HG03135 (cell line): ENCODE measurements at regions not wholly inside any gene's neighbourhood (a gene's known extent, or its start where the extent isn't known, plus 50 kb on each side); places are given as distances from the start of the nearest gene placed in this dataset.

Experiments used
- ATAC-seq: cut with Tn5 transposase; IDR thresholded peaks from one replicate; pipeline ENCODE4 v1.9.1; 2021; ENCODE audit warnings: mild to moderate bottlenecking, moderate library complexity; ENCODE audit not compliant: unreplicated experiment

- no peak for ATAC-seq
Observed at GRCh38 chr15:61684749-61685467, 375.3 kb downstream of the VPS13C start.

DNA sequence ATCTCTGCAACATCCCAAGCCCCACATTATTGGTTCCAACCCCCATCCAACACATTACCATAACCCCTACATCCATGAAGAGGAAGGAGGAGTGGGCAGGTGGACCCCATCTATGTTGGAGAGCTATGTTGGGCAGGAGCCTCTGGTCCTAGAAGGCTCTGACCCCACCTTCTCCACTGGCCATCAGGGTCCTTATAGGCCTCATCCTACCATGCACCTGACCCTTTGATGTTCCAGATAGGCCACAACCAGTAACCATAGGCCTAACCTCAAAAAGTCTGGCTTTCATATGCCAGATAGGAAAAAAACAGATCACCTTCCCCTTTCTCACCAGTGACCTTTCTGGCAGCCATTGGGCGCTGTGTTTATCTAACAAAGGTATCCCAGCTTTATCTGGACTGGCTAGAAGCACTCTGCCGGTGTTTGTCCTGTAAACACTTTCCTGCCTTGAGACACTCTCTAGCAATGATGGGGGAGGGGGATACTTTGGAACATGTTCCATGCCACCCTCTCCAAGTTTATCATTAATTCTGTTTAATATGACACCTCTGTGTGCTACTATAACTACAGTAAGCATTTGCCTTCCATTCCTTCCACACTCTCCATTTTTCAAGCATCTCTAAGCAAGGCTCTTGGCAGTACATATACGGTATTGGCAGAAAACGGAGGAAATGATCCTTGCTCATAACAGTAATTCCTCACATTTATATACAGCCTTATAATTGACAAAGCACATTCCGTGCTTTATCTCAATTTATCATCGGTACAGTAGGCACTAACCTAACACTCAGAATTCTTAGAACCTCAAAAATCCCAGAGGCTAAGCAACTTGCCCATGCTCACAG is 377.1 kb downstream of the VPS13C start:
- ATAC-seq: no peak

- ATAC-seq: no peak
Observed at GRCh38 chr15:61681676-61682075, 378.6 kb downstream of the VPS13C start.

- ATAC-seq: no peak
Observed at GRCh38 chr15:61681038-61681418, 379.2 kb downstream of the VPS13C start.

DNA sequence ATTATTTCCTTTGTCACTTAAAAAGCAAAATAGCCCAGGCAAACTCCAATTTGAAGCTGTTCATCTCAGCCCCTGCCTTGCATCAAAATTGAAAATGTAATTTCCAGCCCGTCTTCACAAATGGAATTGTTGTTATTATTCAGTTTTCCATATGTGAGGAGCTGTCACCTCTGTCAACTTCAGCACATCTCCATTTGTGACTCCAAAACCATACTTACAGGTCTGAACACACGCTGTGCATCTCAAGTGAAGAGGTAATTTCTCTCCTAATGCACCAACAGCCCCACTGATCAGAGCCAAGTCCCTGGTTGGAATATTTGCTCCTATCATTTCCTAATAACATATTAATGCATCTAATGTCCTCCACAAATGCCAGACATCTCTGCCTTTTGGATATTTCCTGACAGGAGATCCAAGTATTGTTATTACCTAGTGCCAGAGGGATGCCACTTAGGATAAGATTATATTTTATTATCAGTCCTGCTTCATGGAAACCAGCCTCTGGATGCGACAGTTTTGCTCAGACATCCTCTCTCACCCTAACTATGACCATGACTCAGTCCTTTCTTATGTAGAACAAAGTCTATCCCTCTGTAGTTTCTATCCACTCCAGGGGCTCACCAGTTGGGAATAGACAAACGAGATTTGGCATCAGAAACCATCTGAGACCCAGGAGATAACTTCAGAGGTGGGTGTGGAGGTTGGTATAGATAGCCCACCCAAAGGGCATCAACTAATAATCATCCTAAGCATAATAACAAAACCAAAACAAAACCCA is 379.8 kb downstream of the VPS13C start:
- no peak for ATAC-seq

DNA sequence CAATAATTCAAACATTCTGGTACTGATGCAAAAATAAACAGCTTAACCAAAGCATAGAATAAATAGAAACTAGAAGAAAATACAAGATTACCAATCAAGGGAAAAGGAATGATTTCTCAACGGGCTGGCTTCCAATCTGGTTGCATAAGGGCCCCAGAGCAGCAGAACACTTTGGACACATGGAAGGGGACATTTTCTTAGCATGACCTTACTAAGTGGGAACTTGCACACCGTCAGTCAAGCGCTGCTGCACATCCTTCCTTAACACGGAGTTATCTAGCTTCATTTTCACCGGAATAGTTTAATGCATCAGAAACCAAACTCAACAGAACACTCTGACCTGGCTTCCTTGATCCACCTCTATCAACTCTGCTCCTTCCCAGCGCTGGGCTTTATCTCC is 388.5 kb downstream of the VPS13C start:
- no peak for ATAC-seq

DNA sequence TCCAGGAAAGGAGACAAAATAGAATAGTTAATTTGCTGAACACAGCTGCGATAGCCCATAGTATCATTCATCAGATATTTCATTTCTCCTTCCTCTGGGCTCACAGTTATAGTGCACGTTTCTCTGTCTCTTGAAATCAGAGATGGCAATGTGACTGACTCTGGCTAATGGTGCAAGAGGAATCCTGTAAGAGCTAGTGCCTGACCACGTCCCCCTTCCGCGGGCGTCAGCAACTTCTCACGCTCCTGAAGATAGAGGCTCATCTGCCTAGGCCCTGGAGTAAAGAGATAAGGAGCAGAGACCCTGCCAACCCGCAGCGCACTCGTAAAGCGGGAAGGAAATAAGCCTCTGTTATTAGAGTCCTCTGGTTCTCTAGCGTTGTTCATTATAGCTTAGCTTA is 391.8 kb downstream of the VPS13C start:
- no peak for ATAC-seq

DNA sequence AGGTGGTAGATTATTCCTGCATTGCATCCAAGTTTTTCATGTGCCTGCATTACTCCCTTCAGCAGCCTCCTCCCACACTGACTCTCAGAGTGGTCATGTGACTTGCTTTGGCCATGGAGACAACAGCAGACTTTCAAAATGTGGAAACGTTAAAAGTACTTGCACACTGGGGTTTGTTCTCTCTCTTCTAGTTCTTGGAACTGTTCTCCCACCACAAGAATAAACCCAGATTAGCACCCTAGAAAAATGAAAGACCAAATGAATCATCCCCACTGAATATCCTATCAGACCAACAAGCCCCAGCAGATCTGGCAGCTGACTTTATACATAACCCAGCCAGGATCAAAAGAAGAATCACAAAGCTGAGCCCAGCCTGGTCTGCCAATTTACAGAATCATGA is 398.5 kb downstream of the VPS13C start:
- ATAC-seq: no peak

DNA sequence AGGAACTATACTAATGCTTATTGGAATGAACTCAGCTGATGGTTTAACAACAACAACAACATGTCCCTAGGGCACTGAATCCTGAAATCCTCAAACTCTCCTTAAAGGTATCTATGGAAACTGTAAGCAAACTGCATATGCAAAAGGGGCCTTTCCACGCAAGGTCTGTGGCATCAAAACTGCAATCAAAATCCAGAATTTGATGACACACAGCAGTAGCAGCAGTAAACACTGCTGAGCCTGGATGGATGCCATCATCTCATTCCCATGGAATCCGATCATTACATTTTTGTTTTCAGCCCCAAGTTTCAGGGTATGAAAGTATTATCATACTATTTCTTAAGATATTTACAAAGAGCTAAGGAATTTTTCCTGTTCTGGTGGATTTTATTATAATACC is 399.7 kb downstream of the VPS13C start:
- no peak for ATAC-seq

DNA sequence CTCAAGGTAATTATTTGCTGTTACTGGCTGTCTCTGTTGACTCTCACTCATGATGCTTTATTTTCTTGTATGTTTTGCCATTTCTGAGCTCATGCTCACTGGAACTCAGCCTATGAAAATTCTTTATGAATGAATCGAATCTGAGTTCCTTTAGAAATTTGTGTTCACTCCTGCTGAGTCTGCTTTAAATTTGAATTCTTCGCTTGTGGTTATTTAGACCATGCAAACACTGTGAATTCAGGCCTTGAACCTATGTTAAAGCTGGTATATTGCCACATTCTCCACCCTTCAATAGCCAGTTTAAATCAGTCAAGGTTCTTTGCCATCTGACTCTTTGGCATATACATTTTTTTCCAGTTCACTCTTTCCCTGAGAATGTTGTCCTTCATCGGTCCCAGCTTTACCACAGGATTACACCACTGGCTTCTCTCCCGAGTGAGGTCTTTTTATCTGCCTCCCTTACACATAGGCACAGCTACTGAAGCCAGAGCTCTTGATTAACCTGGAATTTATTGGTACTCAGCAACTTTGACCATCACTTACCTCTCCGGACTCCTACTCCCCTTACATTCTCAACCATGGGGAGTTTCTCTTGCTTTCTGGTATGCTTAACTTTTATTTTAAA is 400.6 kb downstream of the VPS13C start:
- no peak for ATAC-seq

DNA sequence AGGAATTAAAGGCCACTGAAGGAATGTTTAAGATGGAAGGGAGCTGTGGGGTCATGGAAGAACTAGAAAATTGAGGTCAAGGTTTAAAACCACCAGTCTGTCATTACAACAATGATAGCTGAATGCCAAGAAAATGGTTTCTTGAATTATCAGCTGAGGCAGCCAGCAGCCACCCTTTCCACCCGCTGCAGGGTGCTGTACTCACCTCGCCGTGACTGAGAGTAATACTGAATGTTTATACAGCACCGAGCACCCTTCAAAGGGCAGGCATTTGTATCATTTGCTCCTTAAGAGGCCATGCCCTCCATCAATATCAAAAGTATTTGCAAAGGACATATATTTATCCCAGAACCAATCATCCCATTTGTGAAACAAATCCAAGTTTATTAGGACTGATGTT is 402.8 kb downstream of the VPS13C start:
- no peak for ATAC-seq

GRCh38 chr15:61656391-61656790 is 403.9 kb downstream of the VPS13C start:
- no peak for ATAC-seq

DNA sequence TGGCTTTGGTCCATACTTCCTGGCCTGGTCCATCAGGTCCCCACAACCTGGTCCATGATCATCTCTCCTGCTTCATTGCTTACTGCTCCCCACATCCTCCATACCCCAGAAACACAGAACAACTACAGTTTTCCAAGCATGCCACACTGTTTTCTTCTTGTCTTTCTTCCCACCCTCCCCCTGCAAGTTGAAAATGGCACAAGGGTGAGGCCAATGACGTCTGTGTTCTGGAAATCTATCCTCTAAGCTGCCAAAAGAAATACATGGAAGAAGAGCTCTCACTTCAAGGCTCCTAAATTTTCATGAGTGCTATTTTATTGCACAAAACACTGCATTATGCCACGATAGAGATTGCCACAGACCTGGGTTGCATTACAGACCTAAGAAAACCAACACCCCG is 404.4 kb downstream of the VPS13C start:
- ATAC-seq: no peak

DNA sequence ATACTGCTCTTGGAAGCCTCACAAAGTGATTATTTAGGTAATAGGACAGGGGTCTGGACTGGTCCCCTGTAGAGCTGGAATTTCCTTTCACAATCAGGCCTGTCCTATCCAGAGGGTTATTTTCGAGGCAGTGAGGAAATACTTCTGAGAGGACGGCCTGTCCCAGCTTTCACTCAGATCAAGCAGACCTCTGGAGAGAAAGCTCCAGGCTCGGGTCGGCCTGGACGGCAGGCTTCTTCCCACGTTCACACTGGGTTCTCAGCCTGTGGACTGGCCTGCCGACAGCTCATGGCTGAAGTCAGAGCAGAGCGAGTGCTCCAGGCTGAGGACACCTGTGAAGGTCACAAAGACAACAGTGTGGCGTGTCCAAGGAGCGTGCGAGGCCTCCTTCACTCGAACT is 405.3 kb downstream of the VPS13C start:
- no peak for ATAC-seq

- no peak for ATAC-seq
Observed at GRCh38 chr15:61654002-61654740, 406.1 kb downstream of the VPS13C start.

DNA sequence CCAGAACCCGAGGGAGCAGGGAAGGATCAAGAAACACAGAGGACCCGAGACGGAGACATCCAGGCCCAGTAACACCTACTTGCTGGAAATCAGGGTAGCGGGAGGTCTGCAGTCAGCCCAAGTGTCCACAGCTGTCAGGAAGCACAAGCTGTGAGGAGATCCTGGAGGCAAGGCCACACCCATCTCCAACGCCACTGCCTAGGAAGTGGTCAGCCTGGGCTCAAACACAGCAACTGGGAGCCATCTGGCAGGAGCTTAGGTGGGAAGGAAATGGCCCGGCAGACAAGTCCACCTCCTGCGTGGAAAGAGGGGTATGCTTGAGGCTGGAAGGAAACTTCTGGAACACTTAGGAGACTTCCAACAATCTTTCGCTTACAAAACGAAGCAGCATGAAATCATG is 407.1 kb downstream of the VPS13C start:
- no peak for ATAC-seq

- ATAC-seq: no peak
Observed at GRCh38 chr15:61651267-61651666, 409.0 kb downstream of the VPS13C start.

- ATAC-seq: no peak
Observed at GRCh38 chr15:61649046-61649445, 411.2 kb downstream of the VPS13C start.

DNA sequence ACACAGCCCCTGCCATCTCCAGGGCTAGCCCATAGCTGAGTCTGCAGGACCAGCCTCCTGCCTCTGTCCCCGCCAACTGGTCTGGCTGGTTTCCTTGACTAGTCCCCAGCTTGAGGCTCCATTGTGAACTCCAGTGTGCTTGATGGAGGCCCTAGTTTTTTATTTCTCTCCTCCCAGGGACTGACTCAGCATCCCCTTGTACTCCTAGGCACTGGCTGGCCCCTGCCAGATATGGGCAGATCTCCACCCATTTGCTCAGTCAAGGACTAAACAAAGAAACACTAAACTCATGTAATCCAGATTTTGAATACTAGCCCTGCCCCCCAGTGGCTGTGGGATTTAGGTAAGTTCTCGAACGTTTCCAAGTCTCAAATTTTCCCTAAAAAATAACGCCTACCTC is 415.4 kb upstream of the RORA start:
- no peak for ATAC-seq

DNA sequence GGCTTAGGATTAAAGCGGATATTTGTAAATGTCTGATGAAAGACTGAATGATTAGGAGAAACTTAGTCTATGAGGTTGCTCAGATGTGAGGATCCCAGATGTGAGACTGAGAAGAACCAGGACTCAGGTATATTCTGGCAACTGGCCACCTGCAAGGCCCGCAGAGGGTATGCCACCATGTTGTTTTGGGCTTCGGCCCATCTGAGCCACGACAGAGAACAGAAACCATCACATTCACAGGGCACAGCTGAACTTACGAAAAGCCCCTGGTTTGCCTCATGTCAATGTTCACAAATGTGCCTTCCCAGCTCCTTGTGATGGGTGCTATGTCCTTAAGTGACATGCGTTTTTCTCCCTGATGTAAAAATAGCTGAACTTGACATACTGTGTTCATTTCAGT is 412.5 kb upstream of the RORA start:
- ATAC-seq: no peak

DNA sequence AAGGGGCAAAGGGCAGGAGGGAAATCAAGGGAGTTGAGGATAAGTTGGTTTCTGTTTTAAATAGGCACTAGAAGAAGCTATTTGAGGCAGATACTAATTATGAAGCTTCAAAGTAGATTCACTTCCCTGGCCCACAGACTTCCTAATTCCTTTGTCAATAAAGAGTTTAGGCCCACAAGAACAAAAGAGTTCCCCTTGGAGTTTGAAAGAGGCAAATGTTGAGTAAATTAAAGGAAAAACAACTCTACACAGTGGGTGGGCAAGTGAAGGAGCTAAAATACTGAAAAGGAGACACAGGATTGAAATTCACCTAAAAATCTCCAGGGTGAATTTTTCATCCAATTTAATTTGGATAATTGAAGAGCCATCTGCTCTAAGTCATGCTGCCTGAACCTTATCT is 411.7 kb upstream of the RORA start:
- no peak for ATAC-seq
